Germinal center (tissue), 1 donor: ENCODE measurements at regions not wholly inside any gene's neighbourhood (a gene's known extent, or its start where the extent isn't known, plus 50 kb on each side); places are given as distances from the start of the nearest gene placed in this dataset.

ENCODE experiments used
- DNase-seq: peaks from one replicate; pipeline ENCODE4 v3.0.0; 2012; ENCODE audit warnings: mixed read lengths, low spot score

- DNase-seq: no peak
Observed at GRCh38 chr2:155294358-155294757, 595.9 kb downstream of the KCNJ3 start.

DNA sequence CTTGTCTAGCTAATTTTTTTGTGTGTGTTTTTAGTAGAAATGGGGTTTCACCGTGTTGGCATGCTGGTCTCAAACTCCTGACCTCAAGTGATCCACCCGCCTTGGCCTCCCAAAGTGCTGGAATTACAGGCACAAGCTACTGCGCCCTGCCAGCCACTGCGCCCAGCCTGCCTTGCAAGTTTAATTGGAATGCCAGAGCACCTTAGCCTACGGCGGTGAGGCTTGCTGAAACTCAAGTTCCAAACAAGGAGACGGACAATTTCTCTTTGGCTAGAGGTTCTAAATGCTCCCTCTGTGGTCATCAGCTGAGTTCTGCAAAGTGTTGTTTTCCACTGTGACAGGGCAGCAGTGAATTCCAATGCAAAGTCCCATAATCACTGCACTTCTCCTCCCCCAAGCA is 583.4 kb downstream of the KCNJ3 start:
- DNase-seq: no peak

- no peak for DNase-seq
Observed at GRCh38 chr2:155273323-155273722, 574.8 kb downstream of the KCNJ3 start.

- DNase-seq: no peak
Observed at GRCh38 chr2:155266583-155266982, 568.1 kb downstream of the KCNJ3 start.

- DNase-seq: no peak
Observed at GRCh38 chr2:155266109-155266508, 567.6 kb downstream of the KCNJ3 start.

DNA sequence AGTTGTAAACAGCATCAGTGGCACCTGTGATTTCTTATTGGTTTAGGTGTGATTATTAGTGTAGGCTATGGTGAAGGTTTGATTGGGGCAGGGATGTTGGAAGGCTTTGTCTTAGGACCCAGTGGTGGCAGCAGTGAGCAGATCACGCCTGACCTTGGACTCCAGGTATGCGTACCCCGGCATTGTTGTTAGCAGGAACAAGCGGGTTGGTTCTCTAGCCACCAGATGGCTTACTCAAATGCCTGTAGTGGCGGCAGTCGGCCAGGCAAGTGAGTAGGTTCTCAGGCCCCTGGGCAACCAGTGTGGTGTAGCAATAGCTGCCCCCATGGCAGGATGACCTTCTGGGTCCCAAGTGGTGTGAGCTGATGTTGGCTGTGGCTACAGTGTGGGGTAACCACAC is 558.3 kb downstream of the KCNJ3 start:
- no peak for DNase-seq

DNA sequence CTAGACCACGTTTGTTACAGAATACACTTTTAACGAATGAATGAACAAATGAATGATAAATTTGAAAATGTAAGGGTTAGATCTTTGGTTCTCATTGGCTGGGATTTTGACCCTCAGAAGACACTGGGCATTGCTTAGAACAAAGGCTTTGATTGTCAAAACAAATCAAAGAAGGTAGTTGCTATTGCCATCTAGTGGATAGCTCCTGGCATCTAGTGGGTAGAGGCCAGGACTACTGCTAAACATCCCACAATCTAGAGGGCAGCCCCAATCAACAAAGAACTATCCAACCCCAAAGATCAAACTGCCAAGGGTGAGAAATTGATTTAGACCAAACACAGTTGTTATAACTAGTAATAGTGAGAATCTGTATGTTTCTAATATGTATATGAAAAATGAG is 552.3 kb downstream of the KCNJ3 start:
- no peak for DNase-seq

DNA sequence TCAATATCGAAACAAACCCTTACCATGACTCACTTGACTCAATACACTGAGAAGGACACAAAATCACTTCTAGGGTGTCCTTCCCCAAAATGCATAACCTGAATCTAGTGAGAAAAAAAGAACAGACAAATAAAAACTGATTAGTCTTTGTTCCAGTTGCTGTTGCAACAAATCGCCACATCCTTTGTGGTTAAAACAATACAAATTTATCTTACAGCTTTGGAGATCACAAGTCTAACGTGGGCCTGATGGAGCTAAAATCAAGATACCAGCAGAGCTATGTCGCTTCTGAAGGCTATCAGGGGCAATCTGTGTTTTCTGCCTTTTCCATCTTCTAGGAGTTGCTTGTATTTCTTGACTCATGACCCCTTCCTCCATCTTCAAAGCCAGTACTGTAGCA is 541.7 kb downstream of the KCNJ3 start:
- no peak for DNase-seq

- DNase-seq: no peak
Observed at GRCh38 chr2:155235710-155236109, 537.2 kb downstream of the KCNJ3 start.

DNA sequence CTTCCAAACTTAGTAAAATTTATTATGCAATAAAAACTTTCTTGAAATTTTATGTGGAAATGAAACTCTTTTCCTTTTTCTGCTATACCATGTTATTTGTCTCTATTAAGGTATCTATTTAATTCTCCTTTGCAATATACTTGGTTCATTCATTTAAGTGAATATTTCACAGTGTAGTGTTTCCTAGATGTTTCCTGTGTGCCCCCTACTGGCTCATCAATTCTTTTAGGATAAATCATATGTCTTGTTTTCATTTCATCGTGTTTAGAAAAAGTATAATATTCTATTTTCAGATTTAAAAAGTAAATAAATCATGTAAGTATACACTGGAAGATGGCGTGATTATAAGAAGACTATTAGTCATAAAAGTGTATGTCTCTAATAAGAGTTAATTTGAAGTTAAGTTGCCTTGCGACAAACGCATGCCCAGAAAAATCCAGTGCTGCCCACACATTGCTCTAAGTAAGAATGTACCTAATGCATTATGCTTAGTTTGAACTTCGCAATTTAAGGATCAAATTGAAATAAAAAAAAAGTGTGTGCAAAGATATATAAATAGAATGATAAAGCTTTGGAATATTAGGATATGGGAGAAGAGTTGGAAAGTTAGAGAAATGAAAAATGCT is 525.4 kb downstream of the KCNJ3 start:
- DNase-seq: no peak

GRCh38 chr2:155218945-155219344 is 520.5 kb downstream of the KCNJ3 start:
- no peak for DNase-seq

- DNase-seq: no peak
Observed at GRCh38 chr2:155218292-155218924, 519.9 kb downstream of the KCNJ3 start.

- no peak for DNase-seq
Observed at GRCh38 chr2:155215037-155215707, 516.7 kb downstream of the KCNJ3 start.

- DNase-seq: no peak
Observed at GRCh38 chr2:155209696-155210450, 511.4 kb downstream of the KCNJ3 start.

DNA sequence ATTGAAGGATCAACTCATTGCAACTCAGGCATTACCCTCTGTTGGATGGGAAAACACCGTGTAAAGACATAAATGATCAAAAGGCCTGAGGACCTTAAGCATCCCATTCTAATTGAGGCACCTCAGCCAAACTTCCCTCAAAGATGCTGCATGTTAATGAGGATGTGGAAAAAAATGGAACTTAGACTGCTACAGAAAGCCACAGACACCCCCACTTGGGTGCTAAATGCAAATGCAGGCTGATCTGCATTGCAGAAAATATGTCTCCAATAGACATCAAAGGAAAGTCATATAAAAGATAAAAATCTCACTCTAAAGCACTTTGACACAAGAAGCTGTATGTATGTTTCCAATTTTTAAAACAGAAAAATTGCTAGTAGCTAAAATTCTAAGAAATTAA is 504.7 kb downstream of the KCNJ3 start:
- DNase-seq: peak; percentile 2

- no peak for DNase-seq
Observed at GRCh38 chr2:155200753-155201152, 502.3 kb downstream of the KCNJ3 start.

DNA sequence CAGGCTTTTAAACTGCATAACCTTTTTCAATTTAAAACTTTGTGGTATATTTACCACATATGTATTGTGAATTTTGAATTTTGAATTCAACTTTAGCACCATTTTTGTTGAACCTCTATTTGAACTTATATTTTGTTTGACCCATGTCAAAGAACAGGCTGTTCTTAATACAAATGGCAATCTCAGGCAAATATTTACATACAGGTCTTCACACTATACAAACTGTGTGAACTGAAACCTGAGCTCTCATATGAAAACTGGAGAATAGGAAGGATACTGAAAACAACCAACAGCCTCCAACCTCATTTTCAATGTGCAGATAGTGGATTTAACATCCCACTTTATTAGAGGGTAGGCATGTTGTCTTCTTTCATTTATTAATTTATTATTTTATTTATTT is 491.8 kb downstream of the KCNJ3 start:
- no peak for DNase-seq

GRCh38 chr2:155178921-155179320 is 480.4 kb downstream of the KCNJ3 start:
- DNase-seq: no peak

DNA sequence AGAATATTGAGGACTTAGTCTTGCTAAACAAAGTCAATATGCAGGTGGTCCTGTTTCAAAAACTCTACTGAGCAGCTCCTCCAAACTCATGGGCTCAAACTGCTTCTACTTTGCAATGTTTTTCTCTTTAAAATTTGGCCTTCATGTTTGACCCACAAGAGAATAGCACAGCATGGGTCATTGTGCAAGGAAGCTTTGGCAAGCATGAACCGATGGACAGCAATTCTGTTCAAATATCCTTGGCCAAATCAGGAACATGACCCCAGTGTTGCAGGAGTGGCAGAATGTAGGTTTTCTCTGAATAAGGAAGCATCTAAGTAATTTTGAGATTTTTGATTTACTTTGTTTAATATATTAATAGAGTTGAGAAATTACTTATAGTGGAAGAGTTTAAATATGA is 477.9 kb downstream of the KCNJ3 start:
- DNase-seq: no peak

DNA sequence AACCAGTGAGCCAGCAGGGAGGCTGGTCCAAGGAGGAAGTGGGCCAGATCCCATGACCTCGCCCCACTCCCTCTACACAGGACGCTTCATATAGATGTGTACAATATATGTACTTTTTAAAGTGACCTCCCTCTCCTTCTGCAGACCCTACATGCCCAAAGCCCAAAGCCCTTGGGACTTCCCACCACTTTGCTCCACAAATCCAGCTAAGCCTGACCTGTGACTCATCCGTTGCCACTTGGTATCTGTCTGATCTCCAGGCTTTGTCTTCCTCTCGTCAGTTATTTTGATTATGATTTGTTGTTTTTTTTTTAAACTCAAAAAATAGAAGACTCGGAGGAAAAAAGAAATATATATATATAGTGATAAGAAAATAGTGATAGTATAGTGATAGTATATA is 470.8 kb downstream of the KCNJ3 start:
- no peak for DNase-seq

DNA sequence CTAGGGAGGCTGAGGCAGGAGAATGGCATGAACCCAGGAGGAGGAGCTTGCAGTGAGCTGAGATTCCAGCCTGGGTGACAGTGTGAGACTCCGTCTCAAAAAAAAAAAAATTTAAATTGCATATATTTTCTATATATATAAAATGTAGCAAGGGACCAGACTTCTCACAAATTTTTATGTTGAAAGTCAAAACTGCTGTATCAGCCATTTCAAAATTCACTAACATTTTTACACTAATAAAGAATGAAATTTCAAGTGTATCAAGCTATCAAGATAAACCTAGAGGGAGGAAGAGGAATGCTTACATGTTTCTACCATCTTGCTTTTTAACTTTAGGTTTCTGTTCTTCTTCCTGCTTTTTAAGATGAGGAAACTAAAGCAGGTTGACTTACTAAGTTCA is 464.0 kb downstream of the KCNJ3 start:
- no peak for DNase-seq

- no peak for DNase-seq
Observed at GRCh38 chr2:155161314-155161713, 462.8 kb downstream of the KCNJ3 start.

GRCh38 chr2:155157711-155158110 is 459.2 kb downstream of the KCNJ3 start:
- no peak for DNase-seq
